MCF 10A (cell line): ENCODE measurements at regions not wholly inside any gene's neighbourhood (a gene's known extent, or its start where the extent isn't known, plus 50 kb on each side); places are given as distances from the start of the nearest gene placed in this dataset.

ENCODE experiments used
- BruUV-seq: library from RNA; stranded (reverse); fragments of 400-500 nt; replicated peaks from 2 replicates; lab custom pipeline; 2021; lab: Mats Ljungman, UMichigan
- CTCF ChIA-PET: fragments of 300-600 bp; sonication (Branson Sonifier 250); formaldehyde crosslinking; extraction: SDS; loops from one replicate; lab custom pipeline; 2021; ENCODE audit warnings: antibody characterized with exemption, inconsistent platforms; lab: Yijun Ruan, JAX
- POLR2A ChIA-PET: fragments of 300-600, 350-650 bp; sonication (Branson Sonifier 250); formaldehyde crosslinking; extraction: SDS; loops from one replicate; lab custom pipeline; 2020; ENCODE audit warnings: antibody characterized with exemption, inconsistent platforms; lab: Yijun Ruan, JAX
- DNase-seq: peaks from one replicate; pipeline ENCODE4 v3.0.0-alpha.2; 2018; ENCODE audit not compliant: unreplicated experiment
- H3K27ac Mint-ChIP-seq: one replicate; pipeline ENCODE4 v1.8.0; 2022; ENCODE audit warnings: mild to moderate bottlenecking, low read depth, mixed read lengths; ENCODE audit not compliant: unreplicated experiment
- H3K27me3 Mint-ChIP-seq: one replicate; pipeline ENCODE4 v1.8.0; 2022; ENCODE audit warnings: mixed read lengths; ENCODE audit not compliant: insufficient read depth, unreplicated experiment
- H3K36me3 Mint-ChIP-seq: one replicate; pipeline ENCODE4 v1.8.0; 2022; ENCODE audit warnings: mild to moderate bottlenecking, moderate library complexity, mixed read lengths; ENCODE audit not compliant: insufficient read depth, unreplicated experiment
- H3K4me1 Mint-ChIP-seq: one replicate; pipeline ENCODE4 v1.8.0; 2022; ENCODE audit warnings: mixed read lengths; ENCODE audit not compliant: insufficient read depth, unreplicated experiment
- H3K4me3 Mint-ChIP-seq: one replicate; pipeline ENCODE4 v1.8.0; 2022; ENCODE audit warnings: mild to moderate bottlenecking, moderate library complexity, mixed read lengths; ENCODE audit not compliant: unreplicated experiment
- H3K9me3 Mint-ChIP-seq: one replicate; pipeline ENCODE4 v1.8.0; 2022; ENCODE audit warnings: mixed read lengths; ENCODE audit not compliant: unreplicated experiment
- intact Hi-C: fragments of 100-400 bp; cut with micrococcal nuclease; formaldehyde crosslinking; loops from 2 replicates; pipeline ENCODE4 v1.14.1; 2022
- TF ChIP-seq, protein P1 (sequence below): fragments of 200-600 bp; IDR thresholded peaks from one replicate; pipeline ENCODE4 v1.8.0; 2022; ENCODE audit warnings: antibody characterized with exemption, mild to moderate bottlenecking; ENCODE audit not compliant: unreplicated experiment

DNA sequence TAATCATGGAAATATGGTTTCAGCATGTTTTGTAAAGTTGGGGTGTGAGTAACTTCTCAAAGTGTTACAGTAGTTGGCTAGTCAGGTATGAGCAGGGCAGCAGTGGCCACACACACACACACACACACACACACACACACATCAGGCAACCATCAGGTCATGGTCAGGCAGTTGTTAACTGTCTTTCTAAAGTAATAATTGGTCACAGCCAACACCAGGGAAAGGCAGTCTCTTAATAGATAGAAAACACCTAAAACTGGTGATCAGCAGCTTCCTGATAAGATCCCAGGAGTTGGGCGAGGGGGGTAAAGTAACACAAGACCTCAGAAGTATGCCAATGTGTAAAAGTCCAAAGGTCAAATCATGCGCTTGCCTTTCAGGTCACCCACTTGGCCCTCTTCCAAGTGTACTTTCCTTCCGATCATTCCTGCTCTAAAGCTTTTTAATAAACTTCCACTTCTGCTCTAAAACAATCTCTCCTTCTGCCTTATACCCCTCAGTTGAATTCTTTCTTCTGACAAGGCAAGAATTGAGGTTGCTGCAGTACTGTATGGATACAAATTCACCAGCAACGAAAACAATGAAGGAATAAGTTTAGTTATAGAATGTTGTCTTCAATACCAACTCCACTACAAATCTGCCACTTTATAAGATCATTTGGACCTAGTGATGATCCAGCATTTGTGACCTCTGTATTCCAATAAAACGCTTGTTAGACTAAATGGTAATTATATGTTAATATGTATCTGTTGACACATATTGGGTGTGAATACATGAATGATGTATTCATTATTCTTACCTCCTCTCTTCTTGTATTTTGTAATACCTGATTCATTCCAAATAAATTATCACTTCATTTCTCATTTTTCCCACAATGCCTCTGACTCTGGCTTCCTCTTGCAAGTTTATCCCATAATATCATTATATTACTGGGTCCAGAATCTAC is 254.3 kb downstream of the METTL4 start:
- TF ChIP-seq, protein P1, sequence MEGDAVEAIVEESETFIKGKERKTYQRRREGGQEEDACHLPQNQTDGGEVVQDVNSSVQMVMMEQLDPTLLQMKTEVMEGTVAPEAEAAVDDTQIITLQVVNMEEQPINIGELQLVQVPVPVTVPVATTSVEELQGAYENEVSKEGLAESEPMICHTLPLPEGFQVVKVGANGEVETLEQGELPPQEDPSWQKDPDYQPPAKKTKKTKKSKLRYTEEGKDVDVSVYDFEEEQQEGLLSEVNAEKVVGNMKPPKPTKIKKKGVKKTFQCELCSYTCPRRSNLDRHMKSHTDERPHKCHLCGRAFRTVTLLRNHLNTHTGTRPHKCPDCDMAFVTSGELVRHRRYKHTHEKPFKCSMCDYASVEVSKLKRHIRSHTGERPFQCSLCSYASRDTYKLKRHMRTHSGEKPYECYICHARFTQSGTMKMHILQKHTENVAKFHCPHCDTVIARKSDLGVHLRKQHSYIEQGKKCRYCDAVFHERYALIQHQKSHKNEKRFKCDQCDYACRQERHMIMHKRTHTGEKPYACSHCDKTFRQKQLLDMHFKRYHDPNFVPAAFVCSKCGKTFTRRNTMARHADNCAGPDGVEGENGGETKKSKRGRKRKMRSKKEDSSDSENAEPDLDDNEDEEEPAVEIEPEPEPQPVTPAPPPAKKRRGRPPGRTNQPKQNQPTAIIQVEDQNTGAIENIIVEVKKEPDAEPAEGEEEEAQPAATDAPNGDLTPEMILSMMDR: no peak
- BruUV-seq: no TSS peak
- no peaks in the 10 kb centered on the region for H3K36me3 Mint-ChIP-seq
- intact Hi-C loops: no loop called here
- H3K4me3 Mint-ChIP-seq: no peak overlapping the region
- H3K27ac Mint-ChIP-seq: no peak overlapping the region
- CTCF ChIA-PET: interaction anchor here (1.2 kb wide), 1 partner anchor 9 kb away, joined by 3 read pairs; no protein-coding TSS in a partner anchor
- POLR2A ChIA-PET: interaction anchor here (1.4 kb wide), 1 partner anchor 12 kb away, joined by 4 read pairs; no protein-coding TSS in a partner anchor
- no peaks in the 10 kb centered on the region for H3K27me3 Mint-ChIP-seq
- H3K4me1 Mint-ChIP-seq: no peaks in the 10 kb centered on the region
- DNase-seq: no peak
- H3K9me3 Mint-ChIP-seq: peaks cover 7% of the 10 kb centered on the region

DNA sequence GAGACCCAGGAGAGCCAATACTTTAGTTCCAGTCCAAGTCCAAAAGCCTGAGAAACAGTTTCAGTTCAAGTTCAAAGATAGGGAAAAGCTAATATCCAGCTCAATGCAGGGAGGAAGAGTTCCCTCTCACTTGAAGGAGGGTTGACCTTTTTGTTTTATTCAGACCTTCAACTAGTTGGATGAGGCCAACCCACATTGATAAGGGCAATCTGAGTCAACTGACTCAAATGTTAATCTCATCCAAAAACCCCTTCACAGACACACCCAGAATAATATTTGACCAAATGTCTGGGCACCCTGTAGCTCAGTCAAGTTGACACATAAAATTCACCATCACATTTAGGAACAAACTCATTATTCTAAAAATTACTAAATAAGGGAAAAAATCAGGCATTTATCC is 246.8 kb downstream of the METTL4 start:
- TF ChIP-seq, protein P1: no peak
- intact Hi-C loops: no loop called here
- Mint-ChIP-seq H3K36me3 (no peaks in the 10 kb centered on the region), H3K9me3 (peaks cover 7% of the 10 kb centered on the region), H3K27me3 (no peaks in the 10 kb centered on the region), H3K4me3 (no peak overlapping the region), H3K4me1 (peaks cover 5% of the 10 kb centered on the region), H3K27ac (no peak overlapping the region)
- no TSS peak for BruUV-seq
- ChIA-PET CTCF (no interaction called here), POLR2A (interaction anchor here (1.7 kb wide), 1 partner anchor 22 kb away, joined by 5 read pairs; no protein-coding TSS in a partner anchor)
- DNase-seq: no peak

- H3K4me3 Mint-ChIP-seq: no peak overlapping the region
- peaks cover 2% of the 10 kb centered on the region for H3K9me3 Mint-ChIP-seq
- peak overlapping the region; percentile 40 for H3K27ac Mint-ChIP-seq
- no TSS peak for BruUV-seq
- DNase-seq: no peak
- H3K4me1 Mint-ChIP-seq: peaks cover 5% of the 10 kb centered on the region
- ChIA-PET CTCF (interaction anchor here (0.6 to 1.4 kb wide), 2 partner anchors 87 to 102 kb away, joined by 3 to 5 read pairs; no protein-coding TSS in a partner anchor), POLR2A (interaction anchor here (0.5 to 1.6 kb wide), 5 partner anchors 10 to 1470 kb away, joined by 3 to 6 read pairs (median 4); no protein-coding TSS in a partner anchor)
- intact Hi-C loops: no loop called here
- H3K27me3 Mint-ChIP-seq: no peaks in the 10 kb centered on the region
- no peaks in the 10 kb centered on the region for H3K36me3 Mint-ChIP-seq
- TF ChIP-seq, protein P1: no peak
Observed at GRCh38 chr18:2325308-2325849, 245.9 kb downstream of the METTL4 start.

DNA sequence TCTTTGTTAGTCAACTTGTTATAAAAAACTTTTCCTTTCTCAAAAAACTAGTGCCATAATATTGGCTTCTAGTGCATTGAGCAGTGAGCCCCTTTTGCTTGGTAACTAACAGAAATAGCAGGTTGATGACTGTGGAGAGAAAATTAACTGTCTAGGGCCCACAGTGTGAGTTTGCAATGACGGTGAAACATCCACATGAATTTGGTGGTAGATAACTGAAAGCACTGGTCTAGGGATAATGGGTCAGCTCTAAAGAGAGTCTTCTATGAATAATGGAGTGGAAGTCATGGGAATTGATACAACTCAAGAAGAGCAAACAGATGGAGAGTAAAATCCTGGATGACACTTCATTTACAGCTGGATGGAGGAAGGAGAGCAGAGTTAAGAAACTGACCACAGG is 245.4 kb downstream of the METTL4 start:
- CTCF ChIA-PET: interaction anchor here (0.6 to 1.7 kb wide), 4 partner anchors 9 to 216 kb away, joined by 3 to 5 read pairs (median 4); no protein-coding TSS in a partner anchor
- peaks cover 5% of the 10 kb centered on the region for H3K4me1 Mint-ChIP-seq
- no peaks in the 10 kb centered on the region for H3K9me3 Mint-ChIP-seq
- no peaks in the 10 kb centered on the region for H3K27me3 Mint-ChIP-seq
- H3K36me3 Mint-ChIP-seq: no peaks in the 10 kb centered on the region
- intact Hi-C loops: no loop called here
- BruUV-seq: no TSS peak
- POLR2A ChIA-PET: interaction anchor here (0.5 to 1.6 kb wide), 6 partner anchors 10 to 1125 kb away, joined by 3 to 7 read pairs (median 4); no protein-coding TSS in a partner anchor
- DNase-seq: no peak
- TF ChIP-seq, protein P1: no peak
- no peak overlapping the region for H3K4me3 Mint-ChIP-seq
- H3K27ac Mint-ChIP-seq: no peak overlapping the region
